Stomach (tissue), 8 donors: ENCODE measurements at regions not wholly inside any gene's neighbourhood (a gene's known extent, or its start where the extent isn't known, plus 50 kb on each side); places are given as distances from the start of the nearest gene placed in this dataset.

Experiments
- DNase-seq, 2 donors: peaks; one replicate each; pipeline versions ENCODE4 v3.0.0 to v3.0.0-alpha.2; 2013 to 2019
- H3K27ac ChIP-seq, 5 donors: fragments of 200-600 bp in 4 of 5; sonication (generic) in 4 of 5; one replicate each; pipeline ENCODE4 v1.5.1; 2013 to 2019; ENCODE audit warnings: mild to moderate bottlenecking in 1 of 5, moderate library complexity in 1 of 5
- H3K27me3 ChIP-seq, 3 donors: fragments of 200-600 bp; sonication (generic); one replicate each; pipeline ENCODE4 v1.5.1; 2017 to 2019; ENCODE audit warnings: mixed run types in 1 of 3
- H3K36me3 ChIP-seq, 4 donors: fragments of 200-600 bp; sonication (generic); 1 replicate in 3 of 4; 2 replicates in 1 of 4; pipeline ENCODE4 v1.5.1; 2016 to 2019
- H3K4me1 ChIP-seq, 4 donors: fragments of 200-600 bp; sonication (generic); one replicate each; pipeline ENCODE4 v1.5.1; 2016 to 2019
- H3K4me3 ChIP-seq, 4 donors: fragments of 200-600 bp; sonication (generic) in 3 of 4; one replicate each; pipeline ENCODE4 v1.5.1; 2016 to 2019; ENCODE audit warnings: mild to moderate bottlenecking in 1 of 4
- H3K9me3 ChIP-seq, 4 donors: fragments of 200-600 bp; sonication (generic); one replicate each; pipeline ENCODE4 v1.5.1; 2016 to 2019
- EP300 ChIP-seq: sonication (generic); formaldehyde crosslinking; IDR thresholded peaks from one replicate; pipeline ENCODE4 v1.6.1; 2017; ENCODE audit warnings: antibody characterized with exemption
- POLR2A ChIP-seq, 4 donors: fragments of 450-650 bp; IDR thresholded peaks; one replicate each; pipeline ENCODE4 v1.6.1; 2016; ENCODE audit warnings: antibody characterized with exemption in 4 of 4, control low read depth in 2 of 4, mild to moderate bottlenecking in 1 of 4, moderate library complexity in 1 of 4
- POLR2AphosphoS5 ChIP-seq, 3 donors: sonication (generic); formaldehyde crosslinking; IDR thresholded peaks; one replicate each; pipeline ENCODE4 v1.6.1; 2016; ENCODE audit warnings: antibody characterized with exemption in 3 of 3
- WGBS, 5 donors: extraction: QIAGEN DNeasy Blood & Tissue Kit in 3 of 5; methylation state at CpG; one replicate each; pipeline versions ENCODE4 v1.1.5 to v1.1.7; 2013 to 2018; 5-methylcytosine and 5-hydroxymethylcytosine counted together
- intact Hi-C: fragments of 100-400 bp; cut with DNase I; formaldehyde crosslinking; loops from one replicate; pipeline ENCODE4 v1.15.1; 2023; ENCODE audit warnings: low total_unique reads
- TF ChIP-seq, protein P1 (sequence below), 7 experiments: fragments of 450-650 bp in 4 of 7; fragments of 200-600 bp in 3 of 7; sonication (generic) in 3 of 7; IDR thresholded peaks; one replicate each; pipeline ENCODE4 v1.5.1; 2016 to 2019; ENCODE audit warnings: antibody characterized with exemption in 7 of 7, control low read depth in 2 of 7, mild to moderate bottlenecking in 1 of 7
- donor health status: healthy with polysubstance abuse.
- donor health status: Bipolar disorder and iron deficiency.
- donor health status: healthy.

DNA sequence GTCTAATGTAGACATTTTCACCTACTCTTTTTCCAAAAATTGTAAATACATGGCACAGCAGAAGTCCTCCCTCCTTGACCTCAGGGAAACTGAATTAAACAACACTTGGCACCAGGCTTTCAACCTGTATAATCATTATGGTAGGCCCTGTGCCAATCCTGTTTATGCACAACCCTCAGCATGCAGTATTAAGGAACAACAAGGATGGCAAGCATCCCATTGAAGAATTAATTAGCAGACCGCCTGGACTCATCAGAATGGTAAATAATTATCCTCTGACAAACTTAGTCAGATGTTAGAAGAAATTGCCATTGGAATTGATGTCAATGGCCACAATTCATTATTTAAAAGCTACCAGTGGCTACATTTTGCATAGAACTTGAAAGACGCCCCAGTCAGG lies 66.3 kb upstream of the GALNT5 start:
- no peak for DNase-seq
- WGBS, 5 donors = 94 to 100% (median 94%) methylated on average over 2 of the region's 2 CpGs
- Histone ChIP-seq H3K4me3 (no peak overlapping the region), H3K27me3 (no peaks in the 10 kb centered on the region), H3K9me3 (no peaks in the 10 kb centered on the region), H3K27ac (no peak overlapping the region), H3K36me3 (no peaks in the 10 kb centered on the region), H3K4me1 (peaks cover 0 to 8% (median 3%) of the 10 kb centered on the region in 4 donors)
- intact Hi-C loops = no loop called here
- TF ChIP-seq POLR2A (IDR thresholded peaks at IDR 0.05) (no peak), POLR2AphosphoS5 (IDR thresholded peaks at IDR 0.05) (no peak), EP300 (no peak)
- TF ChIP-seq, protein P1, sequence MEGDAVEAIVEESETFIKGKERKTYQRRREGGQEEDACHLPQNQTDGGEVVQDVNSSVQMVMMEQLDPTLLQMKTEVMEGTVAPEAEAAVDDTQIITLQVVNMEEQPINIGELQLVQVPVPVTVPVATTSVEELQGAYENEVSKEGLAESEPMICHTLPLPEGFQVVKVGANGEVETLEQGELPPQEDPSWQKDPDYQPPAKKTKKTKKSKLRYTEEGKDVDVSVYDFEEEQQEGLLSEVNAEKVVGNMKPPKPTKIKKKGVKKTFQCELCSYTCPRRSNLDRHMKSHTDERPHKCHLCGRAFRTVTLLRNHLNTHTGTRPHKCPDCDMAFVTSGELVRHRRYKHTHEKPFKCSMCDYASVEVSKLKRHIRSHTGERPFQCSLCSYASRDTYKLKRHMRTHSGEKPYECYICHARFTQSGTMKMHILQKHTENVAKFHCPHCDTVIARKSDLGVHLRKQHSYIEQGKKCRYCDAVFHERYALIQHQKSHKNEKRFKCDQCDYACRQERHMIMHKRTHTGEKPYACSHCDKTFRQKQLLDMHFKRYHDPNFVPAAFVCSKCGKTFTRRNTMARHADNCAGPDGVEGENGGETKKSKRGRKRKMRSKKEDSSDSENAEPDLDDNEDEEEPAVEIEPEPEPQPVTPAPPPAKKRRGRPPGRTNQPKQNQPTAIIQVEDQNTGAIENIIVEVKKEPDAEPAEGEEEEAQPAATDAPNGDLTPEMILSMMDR (IDR thresholded peaks at IDR 0.05) = no peak

DNA sequence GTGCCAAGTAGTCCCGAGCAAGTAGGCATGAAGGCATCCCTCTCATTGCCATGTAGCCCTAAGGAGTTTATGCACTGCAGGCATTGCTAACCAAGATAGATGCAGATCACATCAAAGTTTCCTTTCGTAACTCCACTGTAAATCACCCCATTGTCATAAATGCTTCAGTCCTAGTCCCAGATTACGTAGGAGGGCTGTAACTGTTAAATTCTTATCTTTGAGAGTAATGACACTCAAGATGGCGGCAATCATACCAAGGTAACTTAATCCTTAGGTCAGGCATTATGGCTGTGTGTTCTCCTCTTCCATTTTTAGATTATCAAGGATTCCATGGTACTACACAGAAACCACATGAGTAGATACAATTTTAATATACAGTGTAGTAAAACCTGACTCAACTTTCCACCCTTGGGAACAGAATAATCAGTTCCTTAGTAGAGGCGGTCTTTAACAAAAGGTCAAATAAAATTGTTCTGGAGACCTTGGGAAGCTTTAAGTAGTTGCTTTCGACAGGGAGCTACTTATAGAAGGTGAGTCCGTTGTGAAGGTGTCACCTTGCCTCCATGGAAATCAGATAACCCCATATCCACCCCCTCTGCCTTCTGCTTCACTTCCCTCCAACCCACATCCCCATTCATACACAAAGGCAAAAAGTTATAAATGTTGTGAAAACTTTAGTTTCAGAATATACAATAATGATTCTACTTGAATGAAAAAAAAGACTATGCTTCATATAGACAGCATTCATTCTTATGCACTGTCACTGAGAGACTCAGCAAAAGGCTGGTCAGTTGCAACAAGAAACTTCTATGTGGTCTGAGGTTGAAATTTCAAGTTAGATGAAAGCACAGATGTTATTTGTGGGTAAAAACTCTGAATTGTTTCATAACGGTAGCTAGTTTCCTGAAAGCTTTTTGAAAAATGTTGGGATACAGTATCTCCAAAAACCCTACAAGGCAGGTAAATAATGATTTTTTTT lies 64.8 kb upstream of the GALNT5 start:
- Histone ChIP-seq H3K9me3 (no peaks in the 10 kb centered on the region), H3K4me3 (no peak overlapping the region), H3K36me3 (no peaks in the 10 kb centered on the region), H3K27ac (no peak overlapping the region), H3K4me1 (peaks cover 0 to 8% (median 3%) of the 10 kb centered on the region in 4 donors), H3K27me3 (no peaks in the 10 kb centered on the region)
- intact Hi-C loops = no loop called here
- WGBS, 5 donors = 75 to 84% (median 81%) methylated on average over 8 of the region's 8 CpGs
- TF ChIP-seq POLR2AphosphoS5 (IDR thresholded peaks at IDR 0.05) (no peak), POLR2A (IDR thresholded peaks at IDR 0.05) (no peak), EP300 (no peak)
- TF ChIP-seq, protein P1 (IDR thresholded peaks at IDR 0.05) = no peak
- DNase-seq = no peak

DNA sequence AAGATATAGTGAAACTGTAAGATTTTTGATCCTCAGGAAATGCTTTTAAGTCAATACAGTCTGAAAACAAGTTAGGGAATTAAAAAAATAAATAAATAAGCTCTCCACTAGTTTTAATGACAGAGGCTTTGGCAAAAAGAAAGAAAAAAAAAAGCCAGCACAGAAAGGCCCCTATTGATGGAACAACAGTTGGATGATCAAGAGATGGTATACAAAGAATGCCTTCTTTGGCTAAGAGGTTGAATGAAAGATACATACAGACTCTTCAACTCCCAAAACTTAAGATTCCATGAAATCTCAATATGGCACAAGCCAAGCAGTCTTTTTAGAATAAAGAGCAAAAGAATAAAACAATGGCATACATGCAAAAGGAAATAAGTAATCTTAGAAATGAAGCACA lies 64.0 kb upstream of the GALNT5 start:
- Histone ChIP-seq H3K4me3 (no peak overlapping the region), H3K4me1 (peaks cover 0 to 8% (median 3%) of the 10 kb centered on the region in 4 donors), H3K36me3 (no peaks in the 10 kb centered on the region), H3K9me3 (no peaks in the 10 kb centered on the region), H3K27me3 (no peaks in the 10 kb centered on the region), H3K27ac (no peak overlapping the region)
- intact Hi-C loops = no loop called here
- TF ChIP-seq POLR2A (IDR thresholded peaks at IDR 0.05) (no peak), EP300 (no peak), POLR2AphosphoS5 (IDR thresholded peaks at IDR 0.05) (no peak)
- DNase-seq = no peak

DNA sequence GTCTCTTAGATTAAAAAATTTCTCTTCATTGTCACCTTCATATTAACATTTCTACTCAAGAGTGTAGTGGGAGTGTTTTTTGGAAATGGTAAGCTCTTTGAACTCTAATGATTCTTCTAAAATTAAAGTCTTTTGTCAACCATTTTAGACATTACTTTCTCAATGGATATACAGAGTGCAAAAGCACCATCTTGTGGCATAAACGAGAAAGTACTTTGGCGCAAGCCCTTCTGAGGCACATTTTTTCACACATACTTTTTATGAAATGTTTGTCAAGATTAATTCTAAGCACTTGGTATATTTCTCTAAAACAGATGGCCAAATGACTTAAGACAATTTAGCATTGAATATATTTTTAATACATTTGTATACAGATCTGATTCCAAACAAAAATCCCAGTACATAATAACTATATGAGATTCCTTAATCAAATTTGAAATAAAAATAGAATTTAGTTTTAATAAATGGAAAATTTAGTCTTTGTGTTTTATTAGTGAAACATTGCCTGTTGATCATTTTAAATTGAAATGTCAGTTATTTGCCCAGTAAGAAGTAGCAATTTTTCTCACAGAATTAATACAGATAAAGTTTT lies 63.3 kb upstream of the GALNT5 start:
- H3K4me1 ChIP-seq = peaks cover 0 to 8% (median 3%) of the 10 kb centered on the region in 4 donors
- no peaks in the 10 kb centered on the region for H3K36me3 ChIP-seq
- TF ChIP-seq, protein P1 (IDR thresholded peaks at IDR 0.05) = peak in 5 of 7 experiments; percentile 46 to 65 (median 53)
- no peak for TF ChIP-seq POLR2AphosphoS5 (IDR thresholded peaks at IDR 0.05)
- H3K4me3 ChIP-seq = no peak overlapping the region
- H3K27me3 ChIP-seq = no peaks in the 10 kb centered on the region
- intact Hi-C loops = no loop called here
- H3K27ac ChIP-seq = no peak overlapping the region
- no peaks in the 10 kb centered on the region for H3K9me3 ChIP-seq
- peak in 1 of 2 donors; percentile 81 for DNase-seq
- WGBS, 5 donors = 0 to 5% (median 2%) methylated on average over 2 of the region's 2 CpGs
